Fibroblast of skin of left quadriceps (primary cell): ENCODE measurements at regions not wholly inside any gene's neighbourhood (a gene's known extent, or its start where the extent isn't known, plus 50 kb on each side); places are given as distances from the start of the nearest gene placed in this dataset.
"Not testable (repeated sequence)": the region's sequence is repeated elsewhere in the genome, so short reads cannot be mapped to it uniquely, and the experiment has no call there.

Source experiments
- DNase-seq, 2 experiments: peaks; one replicate each; pipeline ENCODE4 v3.0.0-alpha.2; 2013; ENCODE audit warnings: low read depth in 2 of 2

DNA sequence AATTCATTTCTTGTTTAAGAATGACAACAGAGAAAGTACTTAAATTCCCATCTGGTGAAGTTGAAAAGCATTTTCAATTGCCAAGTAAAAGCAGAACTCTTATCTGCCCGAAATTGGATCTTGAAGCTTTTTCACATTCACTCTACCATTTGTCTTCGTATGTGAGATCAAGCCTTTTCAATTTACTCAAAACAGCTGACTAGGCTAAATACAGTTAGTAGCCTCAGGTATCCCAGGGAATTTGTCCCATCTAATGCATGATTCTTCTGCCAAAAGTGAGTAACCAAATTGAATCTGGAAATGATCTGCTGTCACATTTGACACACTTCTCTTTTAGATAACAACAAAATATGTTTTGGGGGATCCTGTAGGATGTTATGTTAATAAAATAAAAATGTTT, 596.8 kb upstream of the HS3ST5 start:
- DNase-seq: no peak

DNA sequence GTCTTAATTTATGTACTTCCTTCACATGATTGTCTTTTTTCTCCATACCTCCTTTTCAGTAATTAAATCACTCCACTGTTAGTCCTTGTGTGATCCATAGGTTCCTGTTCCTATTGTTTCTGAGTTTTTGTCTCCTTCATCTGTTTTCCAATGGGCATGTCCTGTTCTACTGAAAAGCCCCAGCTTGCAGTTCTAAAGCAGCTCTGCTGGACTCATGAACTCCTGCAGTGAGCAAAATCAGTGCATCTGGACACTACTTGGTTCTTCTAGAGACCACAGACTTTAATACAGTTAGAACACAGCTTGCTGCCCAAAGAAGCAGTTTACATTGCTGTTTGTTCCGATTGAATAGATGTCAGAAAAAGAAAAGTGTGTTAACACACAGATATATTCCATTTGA, 593.3 kb upstream of the HS3ST5 start:
- no peak for DNase-seq

DNA sequence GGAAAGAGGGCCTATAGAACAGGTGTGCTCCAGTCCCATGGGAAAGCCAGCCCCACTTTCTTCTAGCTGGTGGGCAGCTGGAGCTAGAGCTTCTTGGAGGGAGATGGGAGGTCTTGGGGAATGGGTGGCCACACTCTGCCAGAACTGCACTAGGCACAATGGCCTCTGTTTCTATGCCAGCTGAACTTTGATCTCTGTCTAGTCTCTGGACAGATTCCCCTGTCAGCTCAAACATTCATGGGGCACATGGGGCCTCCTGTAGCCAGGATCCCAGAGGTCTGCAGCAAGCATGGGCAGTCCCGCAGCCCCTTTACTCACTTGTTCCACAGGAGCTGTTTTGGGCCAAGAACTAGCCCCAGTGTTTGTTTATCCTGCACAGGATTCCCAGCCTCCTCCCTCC, 591.3 kb upstream of the HS3ST5 start:
- no peak for DNase-seq

DNA sequence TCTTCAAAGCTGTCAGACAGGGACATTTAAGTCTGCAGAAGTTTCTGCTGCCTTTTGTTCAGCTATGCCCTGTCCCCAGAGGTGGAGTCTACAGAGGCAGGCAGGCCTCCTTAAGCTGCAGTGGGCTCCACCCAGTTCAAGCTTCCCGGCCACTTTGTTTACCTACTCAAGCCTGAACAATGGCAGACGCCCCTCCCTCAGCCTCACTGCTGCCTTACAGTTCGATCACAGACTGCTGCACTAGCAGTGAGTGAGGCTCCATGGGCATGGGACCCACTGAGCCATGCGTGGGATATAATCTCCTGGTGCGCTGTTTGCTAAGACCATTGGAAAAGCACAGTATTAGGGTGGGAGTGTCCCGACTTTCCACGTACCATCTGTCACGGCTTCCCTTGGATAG, 585.9 kb upstream of the HS3ST5 start:
- DNase-seq: not testable (repeated sequence)

DNA sequence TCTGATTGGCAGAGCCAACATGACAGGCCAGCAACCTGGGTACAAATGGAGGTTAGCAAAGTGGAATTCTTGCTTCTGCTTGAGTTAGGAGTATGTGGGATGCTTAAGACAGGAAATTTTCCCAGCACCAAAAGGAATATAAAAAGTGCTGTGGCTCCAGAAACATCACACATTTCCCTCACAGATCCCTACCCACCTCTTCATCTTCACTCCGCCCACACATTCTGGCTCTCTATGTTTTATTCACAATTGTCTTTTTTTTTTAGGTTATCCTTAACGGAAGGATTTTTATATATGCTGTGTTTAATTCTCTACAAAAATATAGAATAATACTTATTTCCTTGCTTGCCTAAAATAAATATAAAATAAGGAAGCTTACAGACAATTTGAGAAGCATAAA, 563.3 kb upstream of the HS3ST5 start:
- DNase-seq: no peak

DNA sequence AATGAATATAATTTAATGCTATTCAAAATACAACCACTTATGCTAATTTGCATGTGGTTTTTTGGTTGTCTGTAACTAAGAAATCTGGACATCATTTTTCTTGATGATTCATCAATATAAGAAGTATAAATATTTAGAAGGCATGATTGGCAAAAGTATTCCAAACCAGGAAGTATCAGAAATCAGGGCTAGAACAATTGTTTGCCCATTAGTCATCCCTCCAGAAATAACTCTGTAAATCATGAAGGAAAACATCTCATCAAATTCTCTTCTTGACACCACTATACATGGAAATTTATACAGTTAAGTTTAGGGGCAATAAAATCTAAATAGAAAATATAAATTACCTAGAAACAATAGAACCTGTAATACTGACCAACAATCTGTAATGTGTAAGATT, 554.7 kb upstream of the HS3ST5 start:
- DNase-seq: no peak

DNA sequence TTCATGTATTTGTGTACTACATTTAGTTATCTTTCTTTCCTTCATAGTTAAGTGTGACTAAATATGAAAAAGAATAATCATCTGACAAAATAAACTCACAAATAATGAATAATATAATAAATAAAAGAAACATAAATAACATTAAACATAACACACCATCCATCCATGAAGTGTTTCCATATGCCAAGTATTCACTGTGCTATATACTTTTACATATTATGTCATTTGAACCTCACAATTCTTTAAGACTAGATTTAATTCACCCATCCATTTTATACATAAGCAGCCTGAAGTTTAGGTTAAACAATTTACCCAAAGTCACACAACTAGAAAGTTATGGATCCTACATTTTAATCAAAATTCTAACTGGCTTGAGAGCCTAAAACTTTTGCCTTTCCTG, 549.4 kb upstream of the HS3ST5 start:
- DNase-seq: no peak

DNA sequence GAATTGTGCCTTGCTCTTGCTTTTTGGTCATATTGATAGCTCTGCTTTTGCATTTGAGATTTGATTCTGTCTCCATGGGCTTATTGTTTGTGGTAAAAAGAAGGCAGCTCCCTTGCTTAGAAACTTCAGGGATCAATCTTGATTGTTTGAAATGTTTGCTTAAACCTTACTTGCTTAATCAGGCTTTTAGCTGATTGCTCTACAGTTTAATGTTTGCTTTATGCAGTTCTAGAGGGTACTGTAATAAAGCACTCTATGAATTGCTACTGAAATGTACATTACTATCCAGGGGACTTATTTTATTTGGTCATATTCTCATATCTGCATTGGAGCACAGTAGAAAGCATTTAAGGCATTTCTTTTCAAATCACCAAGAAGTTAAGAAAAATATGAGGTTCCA, 545.4 kb upstream of the HS3ST5 start:
- no peak for DNase-seq

DNA sequence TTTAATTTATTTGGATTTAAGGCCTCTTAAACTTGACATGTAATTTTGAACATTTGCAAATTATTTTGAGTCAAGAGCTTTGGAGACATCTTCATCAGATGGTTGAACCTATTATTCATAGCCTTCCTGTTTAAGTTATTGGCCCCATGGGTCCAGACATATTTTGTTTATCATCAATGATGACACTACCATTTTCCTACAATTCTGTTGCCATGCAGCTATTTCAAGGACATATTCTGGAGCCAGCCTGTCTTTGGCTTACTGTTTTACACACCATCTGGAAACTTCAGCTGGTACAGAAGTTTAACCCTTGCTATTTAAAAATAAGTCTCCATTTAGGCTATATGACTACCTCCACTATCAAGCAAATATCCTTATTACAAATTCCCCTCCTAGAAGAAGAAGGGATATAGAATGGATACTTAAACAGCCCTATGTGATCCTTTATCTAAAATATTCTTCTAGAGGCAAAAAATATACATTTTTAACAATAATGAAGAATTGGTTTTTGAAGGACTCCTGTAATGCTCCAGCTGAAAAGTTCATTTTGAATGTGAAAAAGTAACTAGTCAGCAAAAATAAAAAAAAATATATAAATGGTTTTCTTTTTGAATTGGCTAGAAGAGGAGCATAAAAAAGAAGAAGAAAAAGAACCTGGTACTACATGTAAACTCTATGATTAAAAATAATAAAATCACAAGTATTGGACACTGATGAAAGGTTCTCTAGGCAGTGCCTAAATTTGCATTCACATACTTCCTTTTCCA, 544.0 kb upstream of the HS3ST5 start:
- DNase-seq: no peak

DNA sequence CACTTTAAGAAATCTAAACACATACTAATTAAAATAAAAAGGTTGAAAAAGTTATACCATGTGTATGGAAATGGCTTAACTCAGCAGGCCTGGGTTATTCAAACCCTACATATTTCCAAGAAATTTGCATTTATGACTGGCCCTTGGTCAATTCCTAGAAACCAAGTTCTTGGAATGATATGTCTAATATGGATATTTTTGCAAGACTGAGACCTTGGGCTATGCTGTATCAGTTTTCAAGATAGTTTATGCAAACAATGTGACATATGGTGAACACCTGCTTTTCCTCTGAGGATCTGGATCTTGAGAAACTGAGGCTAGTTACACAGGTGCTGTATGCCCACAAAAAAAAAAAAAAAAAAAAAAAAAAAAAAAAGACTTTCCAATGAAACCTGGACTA, 536.9 kb upstream of the HS3ST5 start:
- no peak for DNase-seq

DNA sequence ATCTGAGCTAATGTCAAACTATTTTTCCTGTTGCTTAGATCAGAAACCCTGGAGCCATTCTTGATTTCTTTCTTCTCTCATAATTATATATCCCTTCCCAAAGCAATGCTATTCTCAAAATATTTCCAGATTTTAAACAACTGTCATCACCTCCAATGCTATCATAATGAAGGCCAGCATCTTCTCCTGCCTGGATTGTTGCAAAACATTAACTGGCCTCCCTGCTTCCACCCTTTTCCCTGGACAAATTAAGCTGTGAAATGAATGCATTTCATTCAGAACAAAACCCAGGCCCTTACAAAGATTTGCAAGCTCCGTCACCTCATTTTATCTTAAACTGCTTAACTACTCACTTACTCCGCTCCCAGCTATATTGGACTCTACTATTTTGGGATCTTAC, 535.3 kb upstream of the HS3ST5 start:
- DNase-seq: no peak

DNA sequence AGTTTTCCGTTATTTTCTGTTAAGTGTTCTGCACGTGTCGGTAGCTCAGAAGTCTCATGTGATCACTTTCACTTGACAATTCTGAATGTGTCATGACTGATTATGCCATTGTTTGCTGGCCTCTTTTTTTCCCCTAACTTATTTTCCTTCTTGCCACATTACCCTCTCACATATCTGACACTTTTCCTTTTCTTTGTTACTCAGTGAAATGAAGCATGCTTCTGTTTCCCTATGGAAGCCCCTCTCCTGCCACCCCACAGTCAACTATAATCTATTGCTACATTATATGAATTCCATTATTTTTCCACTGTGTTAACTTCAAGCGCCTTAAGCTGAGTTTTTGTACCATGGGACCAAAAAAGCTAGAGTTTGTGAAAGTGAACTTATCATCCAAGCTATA, 531.6 kb upstream of the HS3ST5 start:
- DNase-seq: no peak

DNA sequence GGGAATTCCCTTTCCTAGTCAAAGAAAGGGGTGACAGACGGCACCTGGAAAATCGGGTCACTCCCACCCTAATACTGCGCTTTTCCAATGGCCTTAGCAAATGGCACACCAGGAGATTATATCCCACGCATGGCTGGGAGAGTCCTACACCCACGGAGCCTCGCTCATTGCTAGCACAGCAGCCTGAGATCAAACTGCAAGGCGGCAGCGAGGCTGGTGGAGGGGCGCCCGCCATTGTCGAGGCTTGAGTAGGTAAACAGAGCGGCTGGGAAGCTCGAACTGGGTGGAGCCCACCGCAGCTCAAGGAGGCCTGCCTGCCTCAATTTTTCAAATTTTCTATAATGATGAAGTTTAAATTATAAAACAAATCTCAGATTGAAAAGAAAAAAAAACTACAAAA, 522.7 kb upstream of the HS3ST5 start:
- DNase-seq: not testable (repeated sequence)

DNA sequence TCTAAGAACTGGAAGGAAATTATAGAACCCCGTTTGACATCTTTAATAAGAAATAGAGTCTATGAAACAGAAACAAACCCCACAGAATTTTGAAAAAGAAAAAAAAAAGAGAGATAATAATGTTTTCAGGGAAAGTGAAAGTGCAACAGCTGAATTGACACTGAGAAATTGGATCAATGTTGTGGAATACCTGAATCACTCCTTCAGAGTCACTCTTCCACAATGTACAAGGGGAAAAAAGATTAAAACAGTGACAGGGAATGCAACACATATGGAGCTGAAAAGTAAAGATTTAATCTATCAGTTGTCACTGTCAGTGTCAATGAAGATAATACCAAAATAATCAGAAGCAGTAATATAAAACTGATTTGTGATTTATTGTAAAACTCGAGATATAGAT, 520.8 kb upstream of the HS3ST5 start:
- DNase-seq: no peak

DNA sequence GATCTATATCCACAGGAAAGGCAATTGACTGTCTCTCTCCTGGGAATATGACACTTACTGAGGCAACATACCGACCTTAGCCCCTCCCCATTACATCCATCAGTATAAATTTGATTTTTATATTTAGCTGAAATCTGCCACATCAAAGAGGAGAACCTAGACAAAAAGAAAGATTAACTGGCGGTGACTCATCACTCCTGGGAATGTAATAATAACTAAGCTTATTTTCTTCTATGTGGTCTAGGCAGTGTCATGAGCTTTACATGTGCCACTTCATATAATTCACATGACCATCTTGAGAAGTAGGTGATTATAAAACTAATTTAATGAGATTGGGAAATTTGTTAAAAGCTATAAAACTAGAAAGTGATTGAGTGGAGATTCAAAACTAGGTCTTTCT, 520.0 kb upstream of the HS3ST5 start:
- DNase-seq: no peak

DNA sequence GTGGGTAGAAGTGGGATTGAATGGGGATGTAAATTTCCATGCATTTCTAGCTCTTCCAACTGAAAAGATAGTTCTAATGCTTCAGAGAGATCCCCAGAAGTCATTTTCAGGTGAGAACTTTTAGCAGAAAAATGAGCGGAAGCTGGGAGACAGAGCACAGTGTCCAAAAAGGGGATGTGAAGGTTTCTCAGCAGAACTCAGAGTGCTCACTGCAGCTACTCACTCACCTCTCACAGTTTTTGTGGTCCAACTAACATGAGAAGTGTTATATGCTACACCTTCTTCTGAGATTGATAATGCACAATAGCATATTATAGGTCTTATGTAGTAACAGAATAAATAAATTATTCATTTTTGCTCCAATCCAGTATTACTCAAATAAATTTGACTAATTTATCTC, 519.2 kb upstream of the HS3ST5 start:
- DNase-seq: no peak

DNA sequence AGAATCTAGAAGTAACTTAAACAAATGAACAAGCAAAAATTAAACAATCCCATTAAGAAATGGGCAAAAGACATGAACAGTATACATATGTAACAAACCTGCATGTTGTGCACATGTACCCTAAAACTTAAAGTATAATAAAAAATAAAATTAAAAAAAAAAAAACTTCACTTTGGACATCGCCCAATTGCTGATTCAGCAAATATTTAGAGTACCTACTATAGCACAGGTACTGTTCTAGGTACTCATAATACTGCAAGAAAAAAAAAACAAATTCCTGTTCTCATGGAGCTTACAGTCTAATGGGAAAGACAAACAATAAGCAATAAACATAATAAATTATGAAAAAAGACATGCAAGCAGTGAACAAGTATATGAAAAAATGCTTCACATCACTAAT, 501.5 kb upstream of the HS3ST5 start:
- DNase-seq: no peak

DNA sequence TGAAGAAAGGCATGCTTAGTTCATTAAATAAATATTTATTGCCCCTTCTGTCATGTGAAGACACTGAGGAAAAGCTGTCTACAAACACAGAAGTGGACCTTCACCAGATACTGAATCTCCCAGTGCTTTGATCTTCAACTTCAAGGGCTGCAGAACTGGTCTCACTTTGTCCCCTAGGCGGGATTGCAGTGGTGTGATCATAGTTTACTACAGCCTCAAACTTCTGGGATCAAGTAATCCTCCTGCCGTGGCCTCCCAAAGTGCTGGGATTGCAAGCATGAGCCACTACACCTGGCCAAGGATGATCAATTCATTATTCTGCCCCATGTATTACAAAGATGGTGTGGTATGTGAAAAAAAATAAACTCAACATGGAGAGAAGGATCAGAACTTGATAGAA, 496.2 kb upstream of the HS3ST5 start:
- DNase-seq: no peak

DNA sequence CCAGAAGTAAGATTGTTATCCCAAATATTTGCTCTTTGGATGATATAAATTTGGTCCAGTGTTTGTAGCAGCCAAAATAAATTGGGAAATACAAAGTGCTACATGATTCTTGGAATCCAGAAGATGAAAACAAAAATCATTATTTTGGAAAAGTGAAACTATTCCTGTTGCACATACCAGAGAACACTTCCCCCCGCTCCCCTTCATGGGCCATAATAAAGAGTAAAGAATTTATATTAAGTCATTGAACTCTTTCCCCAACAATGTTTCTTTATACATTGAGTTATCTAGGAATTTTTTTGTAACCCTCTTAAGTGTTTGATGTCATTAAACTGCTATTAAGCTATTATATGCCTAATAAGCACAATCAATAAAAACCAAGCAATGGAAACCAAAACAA, 490.4 kb upstream of the HS3ST5 start:
- no peak for DNase-seq

DNA sequence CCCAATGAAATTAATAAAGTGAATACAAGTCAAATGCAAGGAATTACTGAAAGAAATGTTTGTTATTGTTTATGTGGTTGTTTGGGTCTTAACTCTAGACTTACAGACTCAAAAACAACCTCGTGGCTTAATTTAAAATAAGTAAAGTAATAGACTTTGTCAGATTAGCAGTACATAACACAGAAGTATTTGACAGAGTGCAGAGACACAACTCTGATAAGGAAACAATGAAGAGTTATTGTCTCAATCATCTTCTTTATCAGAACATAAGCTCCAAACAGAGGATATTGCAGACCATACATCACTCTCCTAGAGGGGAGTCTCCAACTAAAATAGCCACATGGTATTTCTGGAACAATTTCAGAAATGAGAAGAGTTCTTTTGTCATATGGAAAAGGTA, 487.7 kb upstream of the HS3ST5 start:
- no peak for DNase-seq

DNA sequence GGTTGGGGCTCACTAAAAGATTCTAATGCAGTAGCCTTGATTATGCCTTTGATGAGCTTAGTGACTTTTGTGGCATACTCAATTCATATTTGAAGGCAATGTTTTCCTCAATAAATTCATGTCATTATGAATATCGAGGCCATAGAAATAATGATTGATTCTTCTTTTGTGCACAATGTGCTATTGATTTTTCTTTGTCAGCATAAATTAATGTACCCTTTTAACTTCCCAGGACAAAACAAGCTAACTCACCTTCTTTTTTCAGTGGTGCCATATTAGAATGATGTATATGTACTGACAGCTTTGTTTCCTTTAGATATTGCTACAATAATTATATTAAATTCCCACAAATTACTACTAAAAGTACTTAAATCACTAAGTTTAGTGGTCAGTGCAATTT, 484.3 kb upstream of the HS3ST5 start:
- no peak for DNase-seq

DNA sequence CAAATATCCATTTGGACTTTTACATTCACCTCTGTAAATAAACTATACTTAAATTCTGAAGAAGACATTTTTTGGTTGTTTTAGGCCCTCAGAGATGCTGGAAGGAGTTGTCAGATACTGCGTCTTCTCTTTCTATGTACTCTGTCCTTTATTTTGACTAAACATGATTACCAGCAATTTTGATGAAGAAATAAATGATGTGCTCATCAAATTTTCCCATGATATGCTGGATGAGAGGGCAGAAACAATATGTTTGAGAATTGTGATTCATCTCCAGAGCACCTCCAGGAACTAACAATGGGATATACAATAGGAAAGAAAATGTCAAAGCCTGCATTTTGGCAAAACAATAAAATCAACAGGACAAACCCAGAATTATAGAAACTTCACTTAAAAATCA, 481.6 kb upstream of the HS3ST5 start:
- DNase-seq: no peak

DNA sequence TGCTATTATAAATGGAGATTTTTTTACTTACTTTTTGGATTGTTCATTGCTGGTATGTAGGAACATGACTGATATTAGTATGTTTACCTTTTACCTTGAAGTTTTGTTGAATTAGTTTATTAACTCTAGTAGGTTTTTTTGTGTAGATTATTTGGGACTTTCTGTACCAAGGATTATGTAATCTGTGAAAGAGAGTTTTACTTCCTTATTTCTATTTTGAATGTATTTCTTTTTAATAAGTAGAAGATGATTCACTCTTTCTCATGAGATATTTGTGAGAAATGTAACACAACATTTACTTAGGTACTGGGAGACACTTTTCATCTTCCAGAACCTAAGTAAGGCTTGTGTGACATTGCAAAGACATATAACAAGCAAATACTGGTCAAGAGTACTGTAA, 473.9 kb upstream of the HS3ST5 start:
- DNase-seq: no peak

DNA sequence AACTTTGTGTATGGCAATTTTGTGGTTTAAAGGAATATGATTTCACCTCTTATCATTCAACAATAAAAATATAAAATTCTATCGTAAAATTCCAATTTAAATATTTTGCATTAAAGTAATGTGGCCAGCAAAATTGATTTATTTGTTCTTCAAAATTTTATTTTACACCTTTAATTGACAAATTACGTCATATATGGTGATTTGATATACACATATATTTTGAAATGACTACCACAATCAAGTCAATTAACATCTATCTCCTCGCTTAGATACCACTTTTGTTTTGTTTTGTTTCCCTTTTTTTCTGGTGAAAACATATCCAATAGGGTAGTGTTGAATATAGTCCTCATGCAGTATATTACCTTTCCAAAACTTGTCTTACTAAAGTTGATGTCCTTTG, 467.6 kb upstream of the HS3ST5 start:
- DNase-seq: no peak
